NCI-H510A (cell line): ENCODE measurements at regions not wholly inside any gene's neighbourhood (a gene's known extent, or its start where the extent isn't known, plus 50 kb on each side); places are given as distances from the start of the nearest gene placed in this dataset.

Experiments
- DNase-seq: peaks from one replicate; lab custom pipeline; 2025; lab: John Stamatoyannopoulos, UW

- DNase-seq, result no peak
Measured at GRCh38 chr1:189859385-189859977, 618.2 kb downstream of the BRINP3 start.

GRCh38 chr1:189866606-189867005 lies 611.1 kb downstream of the BRINP3 start:
- DNase-seq, result no peak

GRCh38 chr1:189868021-189868420 lies 609.6 kb downstream of the BRINP3 start:
- DNase-seq, result no peak

GRCh38 chr1:189874715-189875435 lies 602.8 kb downstream of the BRINP3 start:
- DNase-seq, result no peak

GRCh38 chr1:189880135-189880534 lies 597.5 kb downstream of the BRINP3 start:
- no peak for DNase-seq

- DNase-seq, result no peak
Measured at GRCh38 chr1:189899686-189900425, 577.8 kb downstream of the BRINP3 start.

GRCh38 chr1:189904509-189904908 lies 573.2 kb downstream of the BRINP3 start:
- DNase-seq, result no peak

GRCh38 chr1:189908113-189908512 lies 569.6 kb downstream of the BRINP3 start:
- DNase-seq, result no peak

GRCh38 chr1:189921613-189922012 lies 556.1 kb downstream of the BRINP3 start:
- DNase-seq, result no peak

GRCh38 chr1:189927641-189928040 lies 550.0 kb downstream of the BRINP3 start:
- no peak for DNase-seq

GRCh38 chr1:189929501-189930099 lies 548.1 kb downstream of the BRINP3 start:
- no peak for DNase-seq

- no peak for DNase-seq
Measured at GRCh38 chr1:189936861-189937260, 540.8 kb downstream of the BRINP3 start.

- no peak for DNase-seq
Measured at GRCh38 chr1:189939967-189940366, 537.7 kb downstream of the BRINP3 start.

- DNase-seq, result no peak
Measured at GRCh38 chr1:189941922-189942321, 535.7 kb downstream of the BRINP3 start.

GRCh38 chr1:189958756-189959155 lies 518.9 kb downstream of the BRINP3 start:
- DNase-seq, result no peak

- DNase-seq, result no peak
Measured at GRCh38 chr1:189960769-189961168, 516.9 kb downstream of the BRINP3 start.

- no peak for DNase-seq
Measured at GRCh38 chr1:189962181-189962580, 515.5 kb downstream of the BRINP3 start.

- DNase-seq, result no peak
Measured at GRCh38 chr1:189970331-189971230, 507.1 kb downstream of the BRINP3 start.

GRCh38 chr1:189971656-189972055 lies 506.0 kb downstream of the BRINP3 start:
- DNase-seq, result no peak

GRCh38 chr1:189977184-189977583 lies 500.5 kb downstream of the BRINP3 start:
- no peak for DNase-seq

- DNase-seq, result no peak
Measured at GRCh38 chr1:189983166-189983890, 494.3 kb downstream of the BRINP3 start.
